GM12874 (cell line): ENCODE measurements at regions not wholly inside any gene's neighbourhood (a gene's known extent, or its start where the extent isn't known, plus 50 kb on each side); places are given as distances from the start of the nearest gene placed in this dataset.

Experiments
- TF ChIP-seq, protein P1 (sequence below): IDR thresholded peaks from 2 replicates; pipeline ENCODE4 v1.5.1; 2011; ENCODE audit warnings: low read depth, mild to moderate bottlenecking, control low read depth, low read length, moderate library complexity; ENCODE audit not compliant: insufficient read depth

- TF ChIP-seq, protein P1, sequence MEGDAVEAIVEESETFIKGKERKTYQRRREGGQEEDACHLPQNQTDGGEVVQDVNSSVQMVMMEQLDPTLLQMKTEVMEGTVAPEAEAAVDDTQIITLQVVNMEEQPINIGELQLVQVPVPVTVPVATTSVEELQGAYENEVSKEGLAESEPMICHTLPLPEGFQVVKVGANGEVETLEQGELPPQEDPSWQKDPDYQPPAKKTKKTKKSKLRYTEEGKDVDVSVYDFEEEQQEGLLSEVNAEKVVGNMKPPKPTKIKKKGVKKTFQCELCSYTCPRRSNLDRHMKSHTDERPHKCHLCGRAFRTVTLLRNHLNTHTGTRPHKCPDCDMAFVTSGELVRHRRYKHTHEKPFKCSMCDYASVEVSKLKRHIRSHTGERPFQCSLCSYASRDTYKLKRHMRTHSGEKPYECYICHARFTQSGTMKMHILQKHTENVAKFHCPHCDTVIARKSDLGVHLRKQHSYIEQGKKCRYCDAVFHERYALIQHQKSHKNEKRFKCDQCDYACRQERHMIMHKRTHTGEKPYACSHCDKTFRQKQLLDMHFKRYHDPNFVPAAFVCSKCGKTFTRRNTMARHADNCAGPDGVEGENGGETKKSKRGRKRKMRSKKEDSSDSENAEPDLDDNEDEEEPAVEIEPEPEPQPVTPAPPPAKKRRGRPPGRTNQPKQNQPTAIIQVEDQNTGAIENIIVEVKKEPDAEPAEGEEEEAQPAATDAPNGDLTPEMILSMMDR = no peak
Observed at GRCh38 chr12:97209997-97210396, 252.6 kb upstream of the RMST start.

GRCh38 chr12:97211416-97211930, 251.1 kb upstream of the RMST start:
- TF ChIP-seq, protein P1 = no peak

- TF ChIP-seq, protein P1 = no peak
Observed at GRCh38 chr12:97216848-97217247, 245.8 kb upstream of the RMST start.

DNA sequence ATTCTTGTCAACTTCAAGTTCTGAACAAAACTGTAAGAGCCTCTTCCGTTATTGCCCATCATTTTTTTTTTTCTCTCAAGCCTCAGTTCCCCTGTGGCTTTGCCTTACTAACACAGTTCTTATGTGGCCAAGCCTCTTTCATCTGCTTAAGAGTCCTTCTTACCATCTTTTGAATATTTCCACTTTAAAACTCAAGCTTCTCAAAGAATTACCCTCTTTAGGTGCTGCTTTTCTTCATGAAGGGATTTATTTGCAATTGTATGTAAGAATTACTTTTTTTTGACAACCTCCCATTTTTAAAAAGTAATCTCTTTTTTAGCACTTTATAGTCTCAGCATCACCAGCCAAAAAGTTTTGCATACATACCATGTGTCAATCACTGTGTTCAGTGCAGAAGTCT, 240.2 kb upstream of the RMST start:
- TF ChIP-seq, protein P1 = no peak

DNA sequence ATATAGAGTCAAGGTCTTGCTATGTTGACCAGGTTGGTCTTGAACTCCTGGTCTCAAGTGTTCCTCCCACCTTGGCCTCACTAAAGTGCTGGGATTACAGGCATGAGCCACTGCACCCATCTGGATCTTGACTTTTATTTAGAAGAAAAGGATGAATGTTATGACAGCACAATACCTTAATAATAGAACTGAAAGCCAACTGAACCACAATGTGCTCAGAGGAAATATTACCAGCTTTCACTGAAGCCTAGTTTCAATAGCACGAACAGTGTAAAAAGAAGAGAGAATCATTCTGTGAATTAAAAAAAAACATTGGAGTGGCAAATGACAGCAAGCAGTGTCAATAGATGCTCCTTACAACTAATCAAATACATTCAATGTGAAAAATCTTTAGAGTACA, 239.2 kb upstream of the RMST start:
- TF ChIP-seq, protein P1 = no peak

- TF ChIP-seq, protein P1 = no peak
Observed at GRCh38 chr12:97229004-97229403, 233.6 kb upstream of the RMST start.

DNA sequence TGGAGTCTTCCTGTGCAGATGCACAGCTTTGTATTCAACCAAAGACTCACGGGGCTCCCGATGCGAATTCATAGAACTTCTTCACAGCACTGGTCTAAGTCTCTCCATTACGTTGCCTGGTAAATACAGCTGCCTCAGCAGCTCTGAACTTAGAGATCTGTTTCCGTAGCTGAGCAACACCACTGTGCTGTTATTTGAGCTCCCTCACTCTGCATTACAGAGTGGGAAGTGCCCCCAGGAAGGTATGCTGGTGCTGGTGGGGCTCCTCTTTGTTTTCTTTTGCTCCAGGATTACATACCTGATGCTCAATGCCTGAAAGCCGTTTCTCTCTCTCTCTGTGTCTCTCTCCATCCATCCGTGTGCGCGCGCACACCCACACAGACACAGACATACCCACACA, 227.5 kb upstream of the RMST start:
- TF ChIP-seq, protein P1 = no peak
